Pancreas (tissue), 10 donors: ENCODE measurements at regions not wholly inside any gene's neighbourhood (a gene's known extent, or its start where the extent isn't known, plus 50 kb on each side); places are given as distances from the start of the nearest gene placed in this dataset.

Source experiments
- ATAC-seq, 4 donors: fragments of 200-7000 bp; cut with Tn5 transposase; one replicate each; pipeline versions ENCODE4 v1.8.0 to v1.9.1; 2020; ENCODE audit warnings: mild to moderate bottlenecking in 4 of 4, moderate library complexity in 4 of 4
- DNase-seq, 6 donors: peaks; one replicate each; pipeline ENCODE4 v3.0.0-alpha.2; 2020
- FAIRE-seq: peaks from 2 replicates; lab custom pipeline; 2012; peaks lifted over from hg19 to GRCh38; lab: Jason Lieb, UNC
- H3K27ac ChIP-seq, 4 donors: fragments of 200-600 bp; sonication (generic); 1 replicate in 3 of 4; 2 replicates in 1 of 4; pipeline versions ENCODE4 v1.5.0 to v1.8.0; 2020
- H3K27me3 ChIP-seq, 4 donors: fragments of 200-600 bp; one replicate each; pipeline ENCODE4 v1.8.0; 2021
- H3K36me3 ChIP-seq, 3 donors: fragments of 200-600 bp; sonication (generic) in 1 of 3; one replicate each; pipeline versions ENCODE4 v1.5.0 to v1.8.0; 2020 to 2021
- H3K4me1 ChIP-seq, 3 donors: fragments of 200-600 bp; one replicate each; pipeline ENCODE4 v1.8.0; 2021
- H3K4me3 ChIP-seq, 4 donors: fragments of 200-600 bp; sonication (generic) in 2 of 4; one replicate each; pipeline versions ENCODE4 v1.5.0 to v1.8.0; 2020 to 2021
- H3K9me3 ChIP-seq, 4 donors: fragments of 200-600 bp; one replicate each; pipeline ENCODE4 v1.8.0; 2021
- WGBS, 2 donors: extraction: QIAGEN DNeasy Blood & Tissue Kit; methylation state at CpG; one replicate each; pipeline ENCODE4 v1.1.7; 2013; 5-methylcytosine and 5-hydroxymethylcytosine counted together
- intact Hi-C, 3 donors: fragments of 100-400 bp; cut with DNase I; formaldehyde crosslinking; loops; one replicate each; pipeline versions ENCODE4 v1.11.1 to v1.14.2; 2022
- TF ChIP-seq, protein P1 (sequence below), 4 donors: fragments of 200-600 bp; sonication (generic) in 3 of 4; IDR thresholded peaks; one replicate each; pipeline versions ENCODE4 v1.5.0 to v1.8.0; 2021; ENCODE audit warnings: antibody characterized with exemption in 4 of 4
- donor health status: healthy with polysubstance abuse.
- donor health status: DM: no; HTN: no; CAD: no; lungs with moderate emphysema.
- donor health status: DM: no; HTN: no; CAD: no.
- donor health status: control.
- donor health status: control.
- donor health status: Bipolar disorder and iron deficiency.
- donor health status: DM: yes; HTN: yes; CAD: no.
- donor health status: DM: no; HTN: no; CAD: no.
- donor health status: DM: no; HTN: no; CAD: no.
- donor health status: DM: yes; HTN: yes; CAD: no.

DNA sequence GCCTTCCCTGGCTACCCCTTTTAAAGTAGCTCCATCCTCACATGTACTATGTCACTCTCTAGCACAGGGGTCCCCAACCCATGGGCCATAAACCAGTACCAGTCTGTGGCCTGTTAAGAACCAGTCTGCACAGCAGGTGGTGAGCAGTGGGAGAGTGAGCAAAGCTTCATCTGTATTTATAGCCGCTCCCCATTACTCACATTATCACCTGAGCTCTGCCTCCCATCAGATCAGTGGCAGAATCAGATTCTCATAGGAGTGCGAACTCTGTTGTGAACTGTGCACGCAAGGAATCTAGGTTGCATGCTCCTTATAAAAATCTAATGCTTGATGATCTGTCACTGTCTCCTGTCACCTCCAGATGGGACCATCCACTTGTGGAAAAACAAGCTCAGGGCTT is 116.6 kb upstream of the FOXD3 start:
- FAIRE-seq (no peak), DNase-seq (no peak), ATAC-seq (no peak)
- intact Hi-C loops = no loop called here
- Histone ChIP-seq H3K27me3 (peaks cover 0 to 9% (median 0%) of the 10 kb centered on the region in 4 donors), H3K4me1 (no peaks in the 10 kb centered on the region), H3K4me3 (no peak overlapping the region), H3K9me3 (no peaks in the 10 kb centered on the region), H3K36me3 (no peaks in the 10 kb centered on the region), H3K27ac (no peak overlapping the region)
- WGBS, 2 donors = 85 to 94% methylated on average over 3 of the region's 3 CpGs
- TF ChIP-seq, protein P1, sequence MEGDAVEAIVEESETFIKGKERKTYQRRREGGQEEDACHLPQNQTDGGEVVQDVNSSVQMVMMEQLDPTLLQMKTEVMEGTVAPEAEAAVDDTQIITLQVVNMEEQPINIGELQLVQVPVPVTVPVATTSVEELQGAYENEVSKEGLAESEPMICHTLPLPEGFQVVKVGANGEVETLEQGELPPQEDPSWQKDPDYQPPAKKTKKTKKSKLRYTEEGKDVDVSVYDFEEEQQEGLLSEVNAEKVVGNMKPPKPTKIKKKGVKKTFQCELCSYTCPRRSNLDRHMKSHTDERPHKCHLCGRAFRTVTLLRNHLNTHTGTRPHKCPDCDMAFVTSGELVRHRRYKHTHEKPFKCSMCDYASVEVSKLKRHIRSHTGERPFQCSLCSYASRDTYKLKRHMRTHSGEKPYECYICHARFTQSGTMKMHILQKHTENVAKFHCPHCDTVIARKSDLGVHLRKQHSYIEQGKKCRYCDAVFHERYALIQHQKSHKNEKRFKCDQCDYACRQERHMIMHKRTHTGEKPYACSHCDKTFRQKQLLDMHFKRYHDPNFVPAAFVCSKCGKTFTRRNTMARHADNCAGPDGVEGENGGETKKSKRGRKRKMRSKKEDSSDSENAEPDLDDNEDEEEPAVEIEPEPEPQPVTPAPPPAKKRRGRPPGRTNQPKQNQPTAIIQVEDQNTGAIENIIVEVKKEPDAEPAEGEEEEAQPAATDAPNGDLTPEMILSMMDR (IDR thresholded peaks at IDR 0.05) = no peak

DNA sequence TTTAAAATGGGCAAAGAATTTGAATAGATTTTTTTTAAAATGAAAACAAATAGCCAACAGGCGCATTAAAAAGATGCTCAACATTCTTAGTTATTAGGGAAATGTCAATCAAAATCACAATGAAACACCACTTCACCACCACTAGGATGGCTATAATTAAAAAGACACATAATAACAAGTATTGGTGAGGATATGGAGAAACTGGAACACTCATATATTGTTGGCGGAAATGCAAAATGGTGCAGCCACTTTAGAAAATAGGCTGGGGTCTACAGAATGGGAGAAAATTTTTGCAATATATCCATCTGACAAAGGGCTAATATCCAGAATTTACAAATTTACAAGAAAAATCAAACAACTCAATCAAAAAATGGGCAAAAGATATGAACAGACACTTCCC is 107.8 kb upstream of the FOXD3 start:
- intact Hi-C loops = no loop called here
- DNase-seq (no peak), ATAC-seq (no peak), FAIRE-seq (no peak)
- Histone ChIP-seq H3K27ac (no peak overlapping the region), H3K4me3 (no peak overlapping the region), H3K36me3 (no peaks in the 10 kb centered on the region), H3K27me3 (no peaks in the 10 kb centered on the region), H3K9me3 (no peaks in the 10 kb centered on the region), H3K4me1 (no peaks in the 10 kb centered on the region)
- TF ChIP-seq, protein P1 (IDR thresholded peaks at IDR 0.05) = no peak
- 89 to 97% methylated on average over 2 of the region's 2 CpGs for WGBS, 2 donors

DNA sequence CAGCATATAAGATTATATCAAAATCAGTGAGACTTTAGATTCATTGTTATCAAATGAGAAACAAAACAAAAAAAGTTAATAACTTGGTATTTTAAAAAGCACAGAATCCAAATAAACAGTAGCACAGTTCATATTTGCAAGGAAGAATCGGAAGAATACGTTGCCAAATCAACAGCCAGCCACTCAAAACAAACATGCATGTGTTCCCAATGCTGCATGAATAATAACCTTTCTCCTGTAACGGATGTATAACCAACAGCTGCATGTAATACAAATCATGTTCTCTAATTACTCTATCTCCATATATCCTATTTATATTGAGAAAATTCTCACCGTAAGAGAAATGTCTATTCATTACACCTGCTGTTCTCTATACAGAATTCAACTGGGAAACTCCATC is 98.9 kb upstream of the FOXD3 start:
- Histone ChIP-seq H3K36me3 (no peaks in the 10 kb centered on the region), H3K4me3 (no peak overlapping the region), H3K27ac (no peak overlapping the region), H3K4me1 (no peaks in the 10 kb centered on the region), H3K9me3 (no peaks in the 10 kb centered on the region), H3K27me3 (no peaks in the 10 kb centered on the region)
- 29 to 41% methylated on average over 4 of the region's 4 CpGs for WGBS, 2 donors
- DNase-seq (no peak), FAIRE-seq (no peak), ATAC-seq (no peak)
- TF ChIP-seq, protein P1 (IDR thresholded peaks at IDR 0.05) = no peak
- intact Hi-C loops = no loop called here

DNA sequence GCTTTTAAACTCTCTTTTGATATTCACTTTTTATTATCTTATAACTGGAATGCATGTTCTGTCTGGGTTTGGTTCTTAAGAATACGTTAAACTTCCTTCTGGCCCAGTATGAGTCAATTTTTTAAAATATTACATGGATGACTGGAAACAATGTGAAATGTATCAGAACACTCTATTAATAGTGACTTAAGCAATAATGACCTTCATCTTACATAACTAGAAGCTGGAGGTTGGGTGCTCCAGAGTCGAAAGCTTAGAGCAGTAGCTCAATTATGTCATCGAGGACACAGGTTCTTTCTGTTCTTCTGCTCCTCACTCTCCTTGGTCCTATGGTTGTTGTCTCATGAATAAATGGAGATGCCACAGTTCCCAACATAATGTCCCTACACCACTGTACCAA is 91.6 kb upstream of the FOXD3 start:
- H3K9me3 ChIP-seq = no peaks in the 10 kb centered on the region
- H3K27me3 ChIP-seq = no peaks in the 10 kb centered on the region
- FAIRE-seq (no peak), ATAC-seq (no peak), DNase-seq (no peak)
- no peak overlapping the region for H3K27ac ChIP-seq
- no peak overlapping the region for H3K4me3 ChIP-seq
- H3K4me1 ChIP-seq = no peaks in the 10 kb centered on the region
- intact Hi-C loops = no loop called here
- H3K36me3 ChIP-seq = no peaks in the 10 kb centered on the region
- TF ChIP-seq, protein P1 (IDR thresholded peaks at IDR 0.05) = no peak
- 81 to 93% methylated on average over 3 of the region's 3 CpGs for WGBS, 2 donors

DNA sequence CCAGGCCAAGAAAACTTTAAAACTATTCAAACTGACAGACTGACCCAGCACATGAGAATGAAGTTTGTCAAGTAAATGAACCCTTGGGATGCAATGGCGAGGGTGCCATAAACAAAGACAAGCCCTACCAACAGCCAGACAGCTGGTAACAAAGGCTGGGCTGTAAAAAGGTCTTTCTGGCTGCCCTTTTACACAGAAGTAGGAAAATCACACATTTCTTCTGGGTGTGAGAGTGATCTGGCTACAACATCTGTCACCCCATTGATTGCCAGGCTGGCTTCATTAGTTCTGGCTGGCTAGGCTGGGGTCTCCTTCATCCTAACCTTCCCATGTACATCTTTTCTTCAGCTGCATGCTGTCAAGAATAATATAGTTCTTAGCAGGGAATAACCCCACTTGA is 83.6 kb upstream of the FOXD3 start:
- Histone ChIP-seq H3K36me3 (no peaks in the 10 kb centered on the region), H3K27me3 (no peaks in the 10 kb centered on the region), H3K9me3 (no peaks in the 10 kb centered on the region), H3K4me3 (no peak overlapping the region), H3K4me1 (no peaks in the 10 kb centered on the region), H3K27ac (no peak overlapping the region)
- ATAC-seq (no peak), DNase-seq (no peak), FAIRE-seq (no peak)
- intact Hi-C loops = no loop called here
- TF ChIP-seq, protein P1 (IDR thresholded peaks at IDR 0.05) = no peak
- WGBS, 2 donors = 81 to 85% methylated on average over 1 of the region's 1 CpG
